Ishikawa (cell line): ENCODE measurements at regions not wholly inside any gene's neighbourhood (a gene's known extent, or its start where the extent isn't known, plus 50 kb on each side); places are given as distances from the start of the nearest gene placed in this dataset.

Experiments used
- CEBPB ChIP-seq: IDR thresholded peaks from 2 replicates; pipeline ENCODE4 v1.6.1; 2012
- CREB1 ChIP-seq: IDR thresholded peaks from 2 replicates; pipeline ENCODE4 v1.6.1; 2012; ENCODE audit warnings: low read depth
- EGR1 ChIP-seq: IDR thresholded peaks from 2 replicates; pipeline ENCODE4 v1.6.1; 2012
- EP300 ChIP-seq: IDR thresholded peaks from 2 replicates; pipeline ENCODE4 v1.6.1; 2012; ENCODE audit warnings: borderline replicate concordance
- FOXM1 ChIP-seq: IDR thresholded peaks from 2 replicates; pipeline ENCODE4 v1.6.1; 2012; ENCODE audit warnings: low read depth, borderline replicate concordance
- NFIC ChIP-seq: IDR thresholded peaks from 2 replicates; pipeline ENCODE4 v1.6.1; 2012
- RAD21 ChIP-seq: IDR thresholded peaks from 2 replicates; pipeline ENCODE4 v1.6.1; 2012; ENCODE audit warnings: low read depth
- REST ChIP-seq: IDR thresholded peaks from 2 replicates; pipeline ENCODE4 v1.6.1; 2012; ENCODE audit warnings: low read depth, mild to moderate bottlenecking
- TAF1 ChIP-seq: IDR thresholded peaks from 2 replicates; pipeline ENCODE4 v1.6.1; 2012; ENCODE audit warnings: low read depth, mild to moderate bottlenecking
- TCF12 ChIP-seq: IDR thresholded peaks from 2 replicates; pipeline ENCODE4 v1.6.1; 2012; ENCODE audit warnings: low read depth
- TEAD4 ChIP-seq: IDR thresholded peaks from 2 replicates; pipeline ENCODE4 v1.6.1; 2012
- YY1 ChIP-seq: IDR thresholded peaks from 2 replicates; pipeline ENCODE4 v1.6.1; 2012; ENCODE audit warnings: low read depth
- ZBTB7A ChIP-seq: IDR thresholded peaks from 2 replicates; pipeline ENCODE4 v1.6.1; 2012; ENCODE audit warnings: low read depth
- TF ChIP-seq, protein P1 (sequence below): IDR thresholded peaks from 2 replicates; pipeline ENCODE4 v1.6.1; 2012
- TF ChIP-seq, protein P2 (sequence below): IDR thresholded peaks from 2 replicates; pipeline ENCODE4 v1.6.1; 2012

DNA sequence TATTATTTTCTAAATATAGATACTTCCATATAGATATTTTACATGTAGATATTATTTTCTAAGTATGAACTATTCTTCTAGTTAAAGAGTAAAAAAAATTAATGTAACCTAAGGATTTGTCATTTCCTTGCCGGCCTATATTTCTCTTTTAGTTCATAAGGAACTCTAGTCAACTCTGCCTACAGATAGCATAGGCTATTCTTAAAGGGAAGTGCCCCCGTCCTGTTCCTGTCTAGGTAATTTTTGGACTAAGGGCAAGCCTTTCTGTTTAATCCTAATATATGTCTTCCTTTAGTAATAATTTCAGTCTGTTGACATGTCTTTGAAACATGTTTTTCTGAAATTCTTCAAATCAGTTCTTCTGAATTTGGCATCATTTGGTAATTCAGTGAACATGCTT is 161.9 kb downstream of the C11orf91 start:
- no peak for TF ChIP-seq TAF1
- no peak for TF ChIP-seq CEBPB
- TF ChIP-seq FOXM1, result no peak
- TF ChIP-seq EP300, result no peak
- TF ChIP-seq NFIC, result no peak

DNA sequence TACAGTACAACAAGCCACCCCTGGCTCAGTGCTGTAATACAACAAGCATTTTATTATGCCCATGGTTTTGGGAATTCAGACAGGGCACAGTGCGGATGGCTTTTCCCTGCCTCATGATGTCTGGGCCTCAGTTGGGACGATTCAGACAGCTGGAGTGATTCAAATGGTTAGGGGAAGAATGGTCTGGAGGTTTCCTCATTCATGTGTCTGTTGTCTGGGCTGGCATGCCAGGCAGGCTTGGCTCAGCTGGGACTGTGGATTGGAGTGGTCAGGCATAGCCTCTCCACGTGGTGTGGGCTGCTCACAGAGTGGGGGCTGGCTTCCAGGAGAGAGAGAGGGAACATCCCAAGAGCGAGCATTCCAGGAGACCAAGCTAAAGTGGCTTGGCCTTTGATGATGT is 164.4 kb downstream of the C11orf91 start:
- no peak for TF ChIP-seq TEAD4
- no peak for TF ChIP-seq TCF12
- TF ChIP-seq, protein P1, sequence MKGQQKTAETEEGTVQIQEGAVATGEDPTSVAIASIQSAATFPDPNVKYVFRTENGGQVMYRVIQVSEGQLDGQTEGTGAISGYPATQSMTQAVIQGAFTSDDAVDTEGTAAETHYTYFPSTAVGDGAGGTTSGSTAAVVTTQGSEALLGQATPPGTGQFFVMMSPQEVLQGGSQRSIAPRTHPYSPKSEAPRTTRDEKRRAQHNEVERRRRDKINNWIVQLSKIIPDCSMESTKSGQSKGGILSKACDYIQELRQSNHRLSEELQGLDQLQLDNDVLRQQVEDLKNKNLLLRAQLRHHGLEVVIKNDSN, result no peak
- no peak for TF ChIP-seq EP300
- TF ChIP-seq REST, result no peak
- TF ChIP-seq NFIC, result no peak
- no peak for TF ChIP-seq CREB1
- no peak for TF ChIP-seq FOXM1
- no peak for TF ChIP-seq CEBPB
- no peak for TF ChIP-seq ZBTB7A
- no peak for TF ChIP-seq TAF1
- TF ChIP-seq, protein P2, sequence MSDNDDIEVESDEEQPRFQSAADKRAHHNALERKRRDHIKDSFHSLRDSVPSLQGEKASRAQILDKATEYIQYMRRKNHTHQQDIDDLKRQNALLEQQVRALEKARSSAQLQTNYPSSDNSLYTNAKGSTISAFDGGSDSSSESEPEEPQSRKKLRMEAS, result no peak
- TF ChIP-seq EGR1, result no peak
- TF ChIP-seq YY1, result no peak
- TF ChIP-seq RAD21, result no peak

DNA sequence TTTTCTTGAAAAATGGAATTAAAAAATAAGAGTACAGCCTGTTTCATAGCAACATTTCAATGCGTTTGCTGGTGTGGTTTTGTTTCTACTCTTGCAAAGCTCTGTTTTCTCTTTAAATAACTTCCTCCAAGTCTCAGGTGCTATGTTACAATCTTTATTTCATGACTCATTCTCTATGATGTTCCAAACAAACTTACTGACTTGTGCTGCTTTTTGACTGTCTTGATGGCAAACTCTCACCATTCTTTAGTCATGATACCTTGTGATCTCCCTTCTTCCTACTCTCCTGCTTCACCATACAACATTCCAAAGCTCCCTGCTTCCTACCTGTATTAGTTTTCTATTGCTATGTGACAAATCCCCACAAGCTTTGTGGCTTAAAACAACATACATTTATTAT is 166.1 kb downstream of the C11orf91 start:
- TF ChIP-seq REST (no peak), EP300 (no peak), CEBPB (no peak), FOXM1 (no peak), EGR1 (no peak), TCF12 (no peak), RAD21 (no peak), TEAD4 (no peak)
- TF ChIP-seq, protein P2, result no peak

DNA sequence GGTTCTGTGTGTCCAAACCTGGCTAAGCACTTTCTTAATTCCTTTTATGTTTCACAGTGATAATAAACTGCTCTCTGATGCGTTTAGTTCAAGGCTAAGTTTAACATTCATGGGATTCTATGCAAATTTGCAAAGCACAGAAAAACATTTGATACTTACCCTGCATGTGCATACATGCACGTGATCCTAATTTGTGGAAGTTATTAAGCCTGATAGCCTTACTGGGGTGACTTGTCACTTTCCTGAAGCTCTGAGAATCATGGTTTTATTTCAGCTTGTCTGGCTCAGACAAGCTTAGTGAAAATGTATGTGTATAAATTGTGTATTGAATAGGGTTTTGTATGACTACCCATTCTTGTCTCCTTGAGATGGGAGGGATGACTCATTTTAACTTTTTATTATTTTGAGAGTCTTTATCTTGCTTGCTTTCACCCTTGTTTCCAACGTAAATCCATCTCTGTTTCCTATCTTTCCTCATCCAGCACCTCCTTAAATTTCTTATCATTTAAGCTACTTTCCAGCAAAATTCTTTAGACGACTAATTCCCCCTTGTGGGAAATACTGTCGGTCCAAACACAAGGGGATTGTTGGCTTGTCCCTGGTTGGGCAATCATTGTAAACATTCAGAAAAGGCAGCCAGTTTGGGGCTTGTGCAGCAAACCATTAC is 167.1 kb downstream of the C11orf91 start:
- TF ChIP-seq, protein P2, result no peak
- TF ChIP-seq CREB1, result no peak
- no peak for TF ChIP-seq YY1
- no peak for TF ChIP-seq RAD21
- no peak for TF ChIP-seq NFIC
- TF ChIP-seq ZBTB7A, result no peak
- TF ChIP-seq, protein P1, result no peak
- TF ChIP-seq EGR1, result no peak
- no peak for TF ChIP-seq CEBPB
- TF ChIP-seq FOXM1, result no peak
- no peak for TF ChIP-seq TEAD4
- no peak for TF ChIP-seq TCF12
- TF ChIP-seq TAF1, result no peak
- no peak for TF ChIP-seq EP300
- no peak for TF ChIP-seq REST
